NT2/D1 (cell line): ENCODE measurements at regions not wholly inside any gene's neighbourhood (a gene's known extent, or its start where the extent isn't known, plus 50 kb on each side); places are given as distances from the start of the nearest gene placed in this dataset.

Source experiments
- DNase-seq: peaks from one replicate; pipeline ENCODE4 v3.0.0-alpha.2; 2011; ENCODE audit warnings: low read depth, low spot score
- H3K27me3 ChIP-seq: 2 replicates; pipeline ENCODE4 v1.6.0; 2011; ENCODE audit warnings: mild to moderate bottlenecking; ENCODE audit not compliant: insufficient read length, insufficient read depth
- H3K36me3 ChIP-seq: 2 replicates; pipeline ENCODE4 v1.6.1; 2011; ENCODE audit warnings: mild to moderate bottlenecking, low read length, mixed read lengths; ENCODE audit not compliant: insufficient read depth, insufficient read length
- H3K4me1 ChIP-seq: 2 replicates; pipeline ENCODE4 v1.5.1; 2011; ENCODE audit not compliant: insufficient read depth, insufficient read length
- H3K4me3 ChIP-seq: 2 replicates; pipeline ENCODE4 v1.5.1; 2011; ENCODE audit warnings: low read depth; ENCODE audit not compliant: insufficient read length
- H3K9ac ChIP-seq: 2 replicates; pipeline ENCODE4 v1.6.0; 2011; ENCODE audit warnings: low read depth; ENCODE audit not compliant: insufficient read length
- H3K9me3 ChIP-seq: 2 replicates; pipeline ENCODE4 v1.5.1; 2011; ENCODE audit warnings: mild to moderate bottlenecking, low read length; ENCODE audit not compliant: insufficient read depth
- SUZ12 ChIP-seq: IDR thresholded peaks from 2 replicates; pipeline ENCODE4 v1.6.1; 2011; ENCODE audit not compliant: insufficient read length, insufficient read depth; ENCODE audit errors: extremely low read depth
- YY1 ChIP-seq: IDR thresholded peaks from 2 replicates; pipeline ENCODE4 v1.6.1; 2011; ENCODE audit not compliant: insufficient read length, insufficient read depth
- ZNF274 ChIP-seq: IDR thresholded peaks from 2 replicates; pipeline ENCODE4 v1.6.1; 2011; ENCODE audit warnings: mild to moderate bottlenecking, low read depth, low read length

- no peak overlapping the region for H3K9ac ChIP-seq
- no peaks in the 10 kb centered on the region for H3K27me3 ChIP-seq
- no peak overlapping the region for H3K4me3 ChIP-seq
Observed at GRCh38 chr12:93016752-93017350, 87.8 kb upstream of the EEA1 start.

GRCh38 chr12:93018610-93019009, 89.5 kb upstream of the EEA1 start:
- peaks cover 3% of the 10 kb centered on the region for H3K4me1 ChIP-seq
- TF ChIP-seq YY1 (no peak), ZNF274 (no peak), SUZ12 (no peak)
- H3K27me3 ChIP-seq = no peaks in the 10 kb centered on the region

More at GRCh38 chr12:93016752-93017350, 87.8 kb upstream of the EEA1 start:
- no peaks in the 10 kb centered on the region for H3K9me3 ChIP-seq
- H3K4me1 ChIP-seq = peaks cover 3% of the 10 kb centered on the region
- no peak for DNase-seq
- TF ChIP-seq ZNF274 (no peak), YY1 (no peak), SUZ12 (no peak)
- no peaks in the 10 kb centered on the region for H3K36me3 ChIP-seq

GRCh38 chr12:93019212-93019927, 90.3 kb upstream of the EEA1 start:
- Histone ChIP-seq H3K9me3 (no peaks in the 10 kb centered on the region), H3K4me3 (no peak overlapping the region), H3K4me1 (peaks cover 3% of the 10 kb centered on the region), H3K27me3 (no peaks in the 10 kb centered on the region), H3K36me3 (no peaks in the 10 kb centered on the region), H3K9ac (no peak overlapping the region)
- no peak for DNase-seq
- TF ChIP-seq YY1 (no peak), ZNF274 (no peak), SUZ12 (no peak)

More at GRCh38 chr12:93018610-93019009, 89.5 kb upstream of the EEA1 start:
- no peaks in the 10 kb centered on the region for H3K9me3 ChIP-seq
- no peak overlapping the region for H3K4me3 ChIP-seq
- DNase-seq = no peak
- no peak overlapping the region for H3K9ac ChIP-seq
- no peaks in the 10 kb centered on the region for H3K36me3 ChIP-seq

- no peak for DNase-seq
- Histone ChIP-seq H3K4me1 (peaks cover 3% of the 10 kb centered on the region), H3K4me3 (no peak overlapping the region), H3K9ac (no peak overlapping the region), H3K27me3 (no peaks in the 10 kb centered on the region), H3K9me3 (no peaks in the 10 kb centered on the region), H3K36me3 (no peaks in the 10 kb centered on the region)
- no peak for TF ChIP-seq YY1
- TF ChIP-seq SUZ12 = no peak
- TF ChIP-seq ZNF274 = no peak
Observed at GRCh38 chr12:93019975-93020630, 91.0 kb upstream of the EEA1 start.

- no peaks in the 10 kb centered on the region for H3K9me3 ChIP-seq
- DNase-seq = no peak
- H3K4me3 ChIP-seq = no peak overlapping the region
- H3K36me3 ChIP-seq = no peaks in the 10 kb centered on the region
- no peaks in the 10 kb centered on the region for H3K27me3 ChIP-seq
- peaks cover 1% of the 10 kb centered on the region for H3K4me1 ChIP-seq
- TF ChIP-seq SUZ12 (no peak), YY1 (no peak), ZNF274 (no peak)
- H3K9ac ChIP-seq = no peak overlapping the region
Observed at GRCh38 chr12:93020631-93021597, 91.8 kb upstream of the EEA1 start.

- no peaks in the 10 kb centered on the region for H3K27me3 ChIP-seq
- no peak overlapping the region for H3K9ac ChIP-seq
- DNase-seq = no peak
- H3K9me3 ChIP-seq = no peaks in the 10 kb centered on the region
- H3K36me3 ChIP-seq = no peaks in the 10 kb centered on the region
- TF ChIP-seq YY1 = no peak
- no peak for TF ChIP-seq ZNF274
- TF ChIP-seq SUZ12 = no peak
- H3K4me1 ChIP-seq = no peaks in the 10 kb centered on the region
- H3K4me3 ChIP-seq = no peak overlapping the region
Observed at GRCh38 chr12:93022603-93023340, 93.7 kb upstream of the EEA1 start.
